ENCODE measurements at regions not wholly inside any gene's neighbourhood (a gene's known extent, or its start where the extent isn't known, plus 50 kb on each side); places are given as distances from the start of the nearest gene placed in this dataset.
"Not testable (repeated sequence)": the region's sequence is repeated elsewhere in the genome, so short reads cannot be mapped to it uniquely, and the experiment has no call there.

DNA sequence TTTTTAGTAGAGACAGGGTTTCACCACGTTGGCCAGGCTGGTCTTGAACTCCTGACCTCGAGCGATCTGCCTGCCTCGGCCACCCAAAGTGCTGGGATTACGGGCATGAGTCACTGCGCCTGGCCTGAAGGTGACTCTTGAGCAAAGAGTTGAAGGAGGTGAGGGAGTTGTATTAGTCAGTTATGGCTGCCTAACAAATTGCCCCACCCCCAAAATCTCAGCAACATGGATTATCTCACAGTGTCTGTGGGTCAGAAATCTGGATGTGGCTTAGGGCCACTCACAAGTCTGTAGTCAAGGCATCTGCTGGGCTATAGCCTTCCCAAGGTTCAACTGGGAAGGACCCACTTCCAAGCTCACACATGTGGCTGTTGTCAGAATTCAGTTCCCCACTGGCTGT is 52.8 kb upstream of the ADGRE5 start:
- DNase-seq (ENCODE audit: low read depth in 2 of 2), result no peak

DNA sequence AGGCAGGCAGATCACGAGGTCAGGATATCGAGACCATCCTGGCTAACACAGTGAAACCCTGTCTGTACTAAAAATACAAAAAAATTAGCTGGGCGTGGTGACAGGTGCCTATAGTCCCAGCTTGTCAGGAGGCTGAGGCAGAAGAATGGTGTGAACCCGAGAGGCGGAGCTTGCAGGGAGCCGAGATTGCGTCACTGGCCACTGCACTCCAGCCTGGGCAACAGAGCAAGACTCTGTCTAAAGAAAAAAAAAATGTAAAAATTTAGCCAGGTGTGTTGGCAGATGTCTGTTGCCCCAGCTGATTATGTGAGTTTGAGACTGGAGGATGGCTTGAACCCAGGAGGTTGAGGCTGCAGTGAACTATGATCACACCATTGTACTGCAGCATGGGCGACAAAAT is 54.2 kb upstream of the ADGRE5 start:
- not testable (repeated sequence) for DNase-seq (ENCODE audit: low read depth in 2 of 2)

DNA sequence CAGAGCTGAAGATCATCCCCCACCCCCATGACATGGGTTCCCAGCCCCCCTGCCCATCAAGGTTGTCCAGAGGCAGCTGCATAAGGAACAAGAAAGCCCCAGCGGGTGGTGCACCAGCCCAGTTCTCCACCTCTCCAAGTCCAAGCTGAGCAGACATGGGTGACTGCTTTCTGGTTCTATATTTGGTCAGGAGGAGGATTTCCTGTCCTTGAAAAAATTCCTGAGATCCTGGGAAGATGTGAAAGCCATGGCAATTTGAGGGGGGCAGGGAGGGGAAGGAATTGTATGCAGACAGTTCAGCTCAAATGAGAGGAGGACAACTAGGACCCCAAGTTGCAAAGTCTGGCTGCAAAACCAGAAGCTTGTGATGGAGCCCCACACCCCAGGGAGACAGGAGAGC is 55.4 kb upstream of the ADGRE5 start:
- DNase-seq (ENCODE audit: low read depth in 2 of 2), result no peak

DNA sequence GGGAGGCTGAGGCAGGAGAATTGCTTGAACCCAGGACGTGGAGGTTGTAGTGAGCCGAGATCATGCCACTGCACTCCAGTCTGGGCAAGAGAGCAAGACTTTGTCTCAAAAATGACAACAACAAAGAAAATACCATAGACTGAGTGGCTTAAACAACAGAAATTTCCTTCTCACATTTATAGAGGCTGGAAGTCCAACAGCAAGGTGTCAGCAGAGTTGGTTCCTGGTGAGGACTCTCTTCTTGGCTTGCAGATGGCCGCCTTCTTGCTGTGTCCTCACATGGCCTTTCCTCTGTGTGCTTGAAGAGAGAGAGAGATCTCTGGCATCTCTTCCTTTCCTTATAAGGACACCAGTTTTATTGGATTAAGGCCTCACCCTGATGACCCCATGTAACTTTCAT is 56.1 kb upstream of the ADGRE5 start:
- DNase-seq (ENCODE audit: low read depth in 2 of 2), result no peak

DNA sequence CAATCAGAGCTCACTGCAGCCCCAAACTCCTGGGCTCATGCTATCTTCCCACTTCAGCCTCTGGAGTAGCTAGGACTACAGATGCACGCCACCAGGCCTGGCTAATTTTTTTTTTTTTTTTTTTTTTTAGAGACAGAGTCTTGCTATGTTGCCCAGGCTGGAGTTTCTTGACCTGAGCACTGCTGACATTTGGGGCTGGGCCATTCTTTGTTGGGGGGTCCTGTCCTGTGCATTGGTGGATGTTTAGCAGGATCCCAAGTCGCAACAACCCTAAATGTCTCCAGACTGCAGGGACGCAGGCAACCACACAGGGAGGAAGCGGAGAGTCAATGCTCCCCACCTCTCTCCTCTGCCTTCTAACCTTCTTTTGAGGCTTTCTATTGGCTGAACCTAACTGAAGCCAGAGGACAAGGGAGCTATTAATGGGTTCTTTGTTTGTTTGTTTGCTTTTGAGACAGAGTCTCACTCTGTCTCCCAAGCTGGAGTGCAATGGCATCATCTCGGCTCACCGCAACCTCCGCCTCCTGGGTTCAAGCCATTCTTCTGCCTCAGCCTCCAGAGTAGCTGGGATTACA is 58.3 kb upstream of the ADGRE5 start:
- no peak for DNase-seq (ENCODE audit: low read depth in 2 of 2)

DNA sequence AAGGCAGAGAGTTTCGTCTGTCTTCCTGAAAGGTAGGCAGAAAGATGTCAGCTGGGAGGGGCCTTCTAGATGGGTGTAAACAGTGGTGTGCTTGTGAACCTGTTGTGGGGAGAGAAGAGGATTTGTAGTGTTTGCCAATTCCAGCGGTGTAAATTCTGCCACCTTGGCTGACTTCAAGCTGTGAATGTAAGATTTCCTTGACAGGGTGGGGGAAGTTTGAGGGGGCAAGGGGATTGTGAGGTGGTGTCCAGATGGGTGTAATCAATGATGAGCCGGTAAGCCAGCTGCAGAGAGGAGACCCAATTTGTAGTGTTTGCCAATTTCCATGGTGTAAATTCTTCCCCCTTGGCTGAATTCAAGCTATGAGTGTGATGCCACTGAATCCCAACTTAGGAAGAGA is 61.0 kb upstream of the ADGRE5 start:
- no peak for DNase-seq (ENCODE audit: low read depth in 2 of 2)

DNA sequence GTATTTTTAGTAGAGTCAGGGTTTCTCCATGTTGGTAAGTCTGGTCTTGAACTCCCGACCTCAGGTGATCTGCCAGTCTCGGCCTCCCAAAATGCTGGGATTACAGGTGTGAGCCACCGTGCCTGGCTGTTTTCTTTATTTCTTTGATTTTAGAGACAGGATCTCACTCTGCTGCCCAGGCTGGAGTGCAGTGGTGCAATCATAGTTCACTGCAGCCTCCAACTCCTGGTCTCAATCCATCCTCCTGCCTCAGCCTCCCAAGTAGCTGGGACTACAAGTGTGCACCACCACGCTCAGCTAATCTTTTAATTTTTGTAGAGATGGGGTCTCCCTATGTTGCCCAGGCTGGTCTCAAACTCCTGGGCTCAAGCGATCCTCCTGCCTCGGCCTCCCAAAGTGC is 61.5 kb upstream of the ADGRE5 start:
- DNase-seq (ENCODE audit: low read depth in 2 of 2), result not testable (repeated sequence)

DNA sequence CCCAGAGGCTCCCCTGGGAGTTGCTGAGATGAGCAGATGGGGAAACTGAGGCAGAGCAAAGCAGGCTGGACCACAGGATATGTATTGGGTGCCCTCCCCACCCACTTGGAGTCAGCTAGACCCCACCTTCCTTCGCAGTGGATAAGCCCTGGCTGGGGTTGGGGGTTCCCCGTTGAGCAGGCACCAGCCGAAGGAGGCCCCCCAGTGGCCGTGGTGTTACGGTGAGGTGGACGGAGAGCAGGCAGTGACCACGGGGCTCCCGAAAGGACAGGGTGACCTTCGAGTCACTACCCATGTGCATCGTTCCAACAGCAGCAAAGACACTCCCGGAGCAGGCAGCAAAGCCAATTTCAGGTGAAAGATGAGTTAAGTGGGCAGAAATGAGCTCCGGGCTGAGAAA is 62.4 kb upstream of the ADGRE5 start:
- no peak for DNase-seq (ENCODE audit: low read depth in 2 of 2)

DNA sequence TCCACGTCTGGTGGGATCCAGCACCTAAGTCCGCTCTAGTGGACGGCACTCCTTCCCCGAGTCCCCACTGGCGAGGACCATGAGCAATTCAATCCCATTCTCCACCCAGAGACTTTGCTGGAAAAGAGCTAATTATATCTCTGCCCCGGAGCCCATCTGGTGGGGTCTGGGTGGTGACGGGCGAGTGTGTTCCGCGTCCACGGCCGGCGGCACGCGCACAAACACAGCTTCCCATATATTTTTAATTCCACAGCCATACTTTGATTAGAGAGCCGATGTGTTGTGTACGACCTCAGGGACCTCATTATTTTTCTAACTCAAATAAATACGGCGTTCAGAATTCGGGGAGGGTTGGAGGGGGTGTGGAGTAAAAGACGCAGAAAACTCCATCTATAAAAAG is 64.1 kb upstream of the ADGRE5 start:
- DNase-seq (ENCODE audit: low read depth in 2 of 2), result no peak

DNA sequence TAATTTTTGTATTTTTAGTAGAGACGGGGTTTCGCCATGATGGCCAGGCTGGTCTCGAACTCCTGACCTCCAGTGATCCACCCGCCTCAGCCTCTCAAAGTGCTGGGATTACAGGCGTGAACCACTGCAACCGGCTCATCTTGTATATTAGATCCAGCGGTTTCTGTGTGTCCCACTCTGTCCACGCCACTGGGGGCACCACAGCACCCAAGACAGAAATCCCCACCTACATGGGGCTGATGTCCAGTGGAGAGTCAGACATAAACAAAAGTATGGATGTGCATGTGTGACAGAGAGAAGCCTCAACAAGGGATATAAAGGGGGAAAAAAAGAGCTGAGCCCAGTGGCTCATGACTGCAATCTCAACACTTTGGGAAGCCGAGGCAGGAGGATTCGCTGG is 65.8 kb upstream of the ADGRE5 start:
- no peak for DNase-seq (ENCODE audit: low read depth in 2 of 2)

DNA sequence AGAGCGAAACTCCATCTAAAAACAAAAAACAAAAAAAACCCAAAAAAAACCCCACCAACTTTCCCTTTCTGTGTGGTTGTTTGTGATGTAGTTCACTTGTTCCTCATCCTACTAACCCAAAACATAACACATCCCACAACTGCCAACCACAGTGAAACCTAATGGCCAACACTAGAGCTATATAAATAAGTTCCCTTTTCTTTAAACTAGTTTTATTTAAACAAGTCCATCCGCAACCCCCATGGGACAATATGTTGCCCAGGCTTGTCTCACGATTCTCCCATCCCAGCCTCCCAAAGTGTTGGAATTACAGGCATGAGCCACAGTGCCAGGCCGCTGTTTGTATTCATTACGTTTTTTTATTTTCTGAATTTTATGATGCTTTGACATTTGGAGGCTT is 71.2 kb upstream of the ADGRE5 start:
- no peak for DNase-seq (ENCODE audit: low read depth in 2 of 2)

DNA sequence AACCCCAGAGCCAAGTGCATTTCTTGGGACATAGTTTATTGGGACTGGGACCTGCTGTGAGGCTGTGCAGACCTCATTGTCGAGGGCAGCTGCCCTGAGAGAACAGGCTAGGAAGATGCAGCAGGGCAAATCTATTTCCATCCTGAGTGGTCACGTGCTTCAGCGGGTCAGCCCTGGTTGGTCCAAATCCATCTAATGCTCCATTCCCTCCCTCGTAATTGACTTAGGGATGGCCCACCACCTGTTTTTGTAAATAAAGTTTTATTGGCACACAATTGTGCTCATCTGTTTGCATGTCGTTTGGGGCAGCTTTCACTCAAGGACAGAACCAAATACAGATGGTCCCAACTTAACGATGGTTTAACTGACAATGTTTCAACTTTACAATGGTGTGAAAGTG is 75.5 kb upstream of the ADGRE5 start:
- DNase-seq (ENCODE audit: low read depth in 2 of 2), result no peak

DNA sequence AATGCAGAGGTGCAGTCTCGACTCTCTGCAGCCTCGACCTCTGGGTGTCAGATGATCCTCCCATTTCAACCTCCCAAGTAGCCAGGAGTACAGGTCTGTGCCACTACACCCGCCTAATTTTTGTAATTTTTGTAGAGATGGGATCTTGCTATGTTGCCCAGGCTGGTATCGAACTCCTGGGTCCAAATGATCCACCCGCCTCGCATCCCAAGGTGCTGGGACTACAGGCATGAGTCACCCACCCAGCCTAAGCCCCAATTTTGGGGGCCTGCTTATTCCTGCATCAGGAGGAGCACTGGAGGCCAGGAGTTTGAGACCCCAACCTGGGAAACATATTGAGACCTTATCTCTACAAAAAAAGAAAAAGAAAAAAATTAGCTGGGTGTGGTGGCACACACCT is 80.1 kb upstream of the ADGRE5 start:
- DNase-seq (ENCODE audit: low read depth in 2 of 2), result no peak

DNA sequence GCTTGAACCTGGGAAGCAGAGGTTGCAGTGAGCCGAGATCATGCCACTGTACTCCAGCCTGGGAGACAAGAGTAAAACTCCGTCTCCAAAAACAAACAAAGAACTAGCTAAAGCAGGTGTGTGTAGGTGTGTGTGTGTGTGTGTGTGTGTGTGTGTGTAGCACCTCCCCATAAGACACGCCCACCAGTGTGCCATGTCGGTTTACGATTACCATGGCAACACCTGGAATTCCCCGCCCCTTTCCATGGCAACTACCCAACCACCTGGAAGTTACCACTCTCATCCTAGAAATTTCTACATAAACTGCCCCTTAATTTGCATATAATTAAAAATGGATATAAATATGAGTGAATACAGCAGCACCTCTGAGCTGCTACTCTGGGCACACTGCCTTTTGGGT is 80.9 kb upstream of the ADGRE5 start:
- no peak for DNase-seq (ENCODE audit: low read depth in 2 of 2)

DNA sequence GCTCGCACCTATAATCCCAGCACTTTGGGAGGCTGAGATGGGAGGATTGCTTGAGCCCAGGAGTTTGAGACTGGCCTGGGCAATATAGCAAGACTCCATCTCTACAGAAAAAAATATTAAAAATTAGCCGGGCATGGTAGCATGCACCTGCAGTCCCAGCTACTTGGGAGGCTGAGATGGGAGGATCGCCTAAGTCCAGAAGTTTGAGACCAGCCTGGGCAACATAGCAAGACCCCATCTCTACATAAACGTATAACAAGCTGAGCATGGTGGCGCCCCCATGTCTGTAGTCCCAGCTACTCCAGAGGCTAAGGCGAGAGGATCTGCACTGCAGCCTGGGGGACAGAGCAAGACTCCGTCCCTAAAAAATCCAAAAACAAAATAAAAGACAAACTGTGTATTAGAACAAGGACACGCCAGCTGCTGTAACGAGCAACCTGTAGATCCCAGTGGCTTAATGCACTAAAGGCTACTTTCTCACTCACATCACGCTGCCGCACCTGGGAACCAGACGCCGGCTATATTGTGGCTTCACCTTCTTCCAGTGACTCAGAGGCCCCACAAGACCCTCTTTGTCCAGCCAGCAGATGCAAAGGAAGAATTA is 81.9 kb upstream of the ADGRE5 start:
- DNase-seq (ENCODE audit: low read depth in 2 of 2), result not testable (repeated sequence)

DNA sequence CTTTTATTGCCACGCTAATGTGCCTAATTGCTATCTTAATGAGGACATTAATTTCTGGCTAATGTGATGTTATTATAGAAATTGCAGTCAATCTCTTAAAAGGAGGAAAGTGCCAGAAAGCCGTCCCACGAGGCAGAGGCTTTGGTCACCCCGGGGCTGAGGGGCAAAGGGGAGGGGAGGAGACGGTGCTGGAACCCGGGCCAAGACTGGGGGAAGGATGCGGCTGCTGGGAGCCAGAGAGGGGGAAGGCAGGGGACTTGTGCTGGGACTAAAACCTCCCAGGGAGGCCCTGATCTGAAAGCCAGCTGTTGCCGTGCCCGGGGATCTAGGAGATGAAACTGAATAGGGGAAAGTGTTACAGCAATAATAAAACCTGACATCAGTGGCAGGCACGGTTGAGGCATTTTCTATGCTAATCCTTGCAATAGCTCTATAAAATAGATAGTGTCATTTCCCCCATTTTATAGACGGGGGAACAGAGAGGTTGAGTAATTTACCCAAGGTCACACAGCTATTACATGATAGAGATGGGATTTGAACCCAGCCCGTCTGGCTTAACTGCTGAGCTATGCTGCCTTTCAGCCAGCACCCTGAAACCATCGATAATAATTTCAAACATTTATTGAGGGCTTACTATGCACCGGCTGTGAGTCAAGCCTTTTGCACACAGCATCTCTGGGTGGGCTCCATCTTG is 83.2 kb upstream of the ADGRE5 start:
- not testable (repeated sequence) for DNase-seq (ENCODE audit: low read depth in 2 of 2)

DNA sequence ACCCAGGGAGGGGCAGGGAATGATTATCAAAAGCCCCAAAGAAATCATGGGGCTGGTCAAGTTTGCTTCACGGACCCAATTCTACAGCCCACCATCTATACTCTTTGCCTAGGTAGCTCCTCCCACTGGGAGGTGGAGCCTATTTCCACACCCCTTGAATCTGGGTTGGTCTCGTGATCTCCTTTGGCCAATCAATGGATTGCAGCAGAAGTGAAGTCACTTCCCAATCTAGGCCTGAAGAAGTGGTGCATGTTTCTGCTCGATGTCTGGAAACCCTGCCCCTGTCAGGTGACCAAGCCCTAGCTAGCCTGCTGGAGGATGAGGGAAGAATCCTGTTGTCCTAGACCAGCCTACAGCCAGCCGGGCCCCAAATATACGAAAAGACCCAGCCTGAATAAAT is 86.3 kb upstream of the ADGRE5 start:
- DNase-seq (ENCODE audit: low read depth in 2 of 2), result peak in 1 of 2 donors; percentile 40

DNA sequence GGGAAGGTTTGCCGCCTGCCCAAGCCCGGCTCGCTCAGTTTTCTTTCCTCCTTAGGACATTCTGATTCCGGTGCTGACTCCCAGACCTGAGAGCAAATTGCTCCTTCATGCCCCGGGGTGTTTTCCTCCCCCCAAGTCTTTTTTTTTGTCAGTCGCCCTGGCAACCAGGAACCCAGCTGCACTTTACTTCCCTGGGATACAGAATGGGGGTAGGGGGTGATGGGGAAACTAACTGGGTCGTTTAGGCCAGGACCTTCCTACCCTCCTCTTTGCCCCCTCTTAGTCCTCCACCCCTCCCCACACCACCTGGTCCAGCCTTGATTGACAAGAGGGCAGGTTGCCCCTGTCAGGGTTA is 87.5 kb upstream of the ADGRE5 start:
- not testable (repeated sequence) for DNase-seq (ENCODE audit: low read depth in 2 of 2)

DNA sequence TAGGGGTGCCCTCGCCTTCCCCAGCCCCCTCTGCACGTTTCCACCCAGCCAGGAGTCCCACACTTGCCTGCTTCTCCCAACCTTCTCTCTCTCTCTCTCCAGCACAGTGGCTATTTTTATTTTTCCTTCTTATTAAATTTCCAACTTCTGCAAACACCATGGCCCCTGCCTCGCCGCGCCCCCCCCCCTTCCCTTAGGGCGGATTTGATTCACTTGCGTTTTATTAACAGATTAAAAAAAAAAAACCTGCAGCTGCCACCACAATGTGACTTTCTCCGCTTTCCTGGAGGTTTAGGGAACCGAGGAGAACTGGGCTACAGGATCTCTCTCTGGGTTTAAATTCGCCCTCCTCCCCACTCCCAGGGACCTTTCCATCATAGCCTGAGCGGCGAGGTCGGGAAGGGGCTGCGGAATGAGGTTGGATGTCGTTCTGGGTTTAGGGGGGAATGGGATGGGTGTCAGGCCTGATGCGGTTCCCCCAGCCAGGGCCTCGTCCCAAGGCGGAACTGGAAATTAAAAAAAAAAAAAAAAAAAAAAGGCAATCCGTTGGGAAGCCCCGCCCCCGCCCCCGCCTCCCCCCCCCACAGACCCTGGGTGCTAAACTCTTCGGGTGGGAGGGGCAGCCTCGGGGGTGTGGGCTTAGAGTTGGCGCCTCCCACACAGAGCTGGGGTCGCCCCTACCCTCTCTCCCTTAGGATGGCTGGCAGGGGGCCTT is 87.3 kb upstream of the ADGRL1 start:
- not testable (repeated sequence) for DNase-seq (ENCODE audit: low read depth in 2 of 2)

DNA sequence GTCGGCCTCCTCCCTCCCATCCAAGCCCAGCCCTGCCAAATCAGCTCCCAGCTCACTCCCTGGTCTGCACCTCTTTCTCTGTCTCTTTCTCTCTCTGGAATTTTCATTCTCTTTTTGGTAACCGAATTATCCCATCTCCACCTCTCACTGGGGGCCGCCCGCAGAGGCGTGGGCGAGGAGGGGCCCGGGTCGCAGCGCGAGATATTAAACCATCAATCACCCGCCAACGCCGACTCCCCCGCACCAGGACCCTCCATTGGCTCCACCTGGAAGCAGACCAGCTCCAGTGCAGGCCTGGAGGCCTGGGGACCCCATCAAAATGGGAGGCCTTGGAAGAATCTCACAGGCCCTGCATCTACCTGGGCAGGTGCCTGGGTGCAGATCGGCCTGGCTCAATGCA is 83.8 kb upstream of the ADGRL1 start:
- DNase-seq (ENCODE audit: low read depth in 2 of 2), result not testable (repeated sequence)

DNA sequence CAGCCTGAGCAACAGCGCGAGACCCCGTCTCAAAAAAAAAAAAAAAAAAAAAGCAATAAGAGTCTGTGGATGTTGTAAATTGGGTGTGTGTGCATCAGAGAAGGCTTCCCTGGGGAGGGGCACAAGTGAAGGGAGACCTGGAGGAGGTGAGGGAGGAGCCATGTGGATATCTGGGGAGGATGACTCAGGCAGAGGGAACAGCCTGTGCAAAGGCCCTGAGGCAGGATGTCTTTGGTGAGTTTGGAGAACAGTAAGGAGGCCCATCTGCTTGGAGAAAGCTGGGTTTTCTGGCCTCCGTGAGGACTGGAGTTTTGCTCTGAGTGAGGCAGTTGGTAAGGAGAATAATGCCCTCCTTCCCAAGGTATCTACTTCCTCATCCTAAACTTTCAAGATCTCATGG is 81.9 kb upstream of the ADGRL1 start:
- not testable (repeated sequence) for DNase-seq (ENCODE audit: low read depth in 2 of 2)

DNA sequence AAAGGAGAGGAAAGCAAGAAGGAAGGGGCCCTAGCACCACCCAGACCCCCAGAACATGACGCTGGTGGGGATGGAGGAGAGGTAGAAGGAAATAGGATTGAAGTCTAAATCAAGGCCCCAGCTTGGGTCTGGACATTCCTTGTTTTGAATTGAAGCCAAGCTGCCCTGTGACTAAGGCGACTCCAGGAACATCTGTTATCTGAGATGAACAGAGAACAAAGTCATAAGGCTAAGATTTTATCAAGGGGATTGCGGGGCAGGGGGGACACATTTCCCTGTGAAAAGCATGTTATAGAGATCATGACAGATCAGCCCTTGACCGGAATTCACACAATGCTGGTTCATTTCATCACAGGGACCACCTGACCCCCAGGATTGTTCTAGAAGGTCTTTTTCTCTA is 80.6 kb upstream of the ADGRL1 start:
- DNase-seq (ENCODE audit: low read depth in 2 of 2), result not testable (repeated sequence)

DNA sequence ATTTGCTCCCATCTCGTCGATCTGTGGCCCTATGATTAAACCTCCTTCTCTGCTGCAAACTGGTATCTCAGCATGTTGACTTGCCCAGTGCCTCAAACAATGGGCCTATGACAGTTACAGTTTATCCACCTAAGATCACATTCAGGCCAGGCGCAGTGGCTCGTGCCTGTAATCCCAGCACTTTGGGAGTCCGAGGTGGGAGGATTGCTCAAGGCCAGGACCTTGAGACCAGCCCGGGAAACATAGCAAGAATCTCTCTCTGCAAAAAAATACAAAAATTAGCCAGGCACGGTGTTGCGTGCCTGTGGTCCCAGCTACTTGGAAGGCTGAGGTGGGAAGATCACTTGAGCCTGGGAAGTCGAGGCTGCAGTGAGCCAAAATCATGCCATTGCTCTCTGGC is 79.8 kb upstream of the ADGRL1 start:
- DNase-seq (ENCODE audit: low read depth in 2 of 2), result not testable (repeated sequence)
